HEK293 (cell line): ENCODE measurements at regions not wholly inside any gene's neighbourhood (a gene's known extent, or its start where the extent isn't known, plus 50 kb on each side); places are given as distances from the start of the nearest gene placed in this dataset.

ENCODE experiments used
- CTCF ChIA-PET: fragments of 350-600 bp; formaldehyde crosslinking; extraction: SDS; loops from one replicate; lab custom pipeline; 2021; ENCODE audit warnings: antibody characterized with exemption; lab: Yijun Ruan, JAX
- POLR2A ChIA-PET: fragments of 300-600 bp; formaldehyde crosslinking; extraction: SDS; loops from one replicate; lab custom pipeline; 2020; ENCODE audit warnings: antibody characterized with exemption, inconsistent platforms; lab: Yijun Ruan, JAX
- H3K27ac ChIP-seq: fragments of 200-500 bp; sonication (Bioruptor generic); 2 replicates; pipeline ENCODE4 v1.5.1; 2014; ENCODE audit warnings: low read depth, low read length, control low read depth, inconsistent platforms; ENCODE audit errors: extremely low read depth
- H3K36me3 ChIP-seq, 2 experiments: fragments of 200-500 bp in 1 of 2; sonication (Bioruptor generic) in 1 of 2; 1 replicate in 1 of 2; 2 replicates in 1 of 2; pipeline ENCODE4 v1.5.1; 2014 to 2017; ENCODE audit warnings: inconsistent platforms in 2 of 2, low read length in 2 of 2; ENCODE audit not compliant: control insufficient read depth in 2 of 2, insufficient read depth in 1 of 2
- H3K4me1 ChIP-seq: fragments of 200-500 bp; sonication (Bioruptor generic); 2 replicates; pipeline ENCODE4 v1.5.1; 2014; ENCODE audit warnings: mild to moderate bottlenecking, low read length, inconsistent platforms; ENCODE audit not compliant: control insufficient read depth, insufficient read depth
- H3K4me3 ChIP-seq: 2 replicates; pipeline ENCODE4 v1.5.1; 2011; ENCODE audit warnings: low read depth, mild to moderate bottlenecking, control low read depth, low read length, moderate library complexity
- H3K9me3 ChIP-seq: fragments of 200-500 bp; sonication (Bioruptor generic); 2 replicates; pipeline ENCODE4 v1.5.1; 2014; ENCODE audit warnings: low read depth, low read length, inconsistent platforms; ENCODE audit not compliant: control insufficient read depth, insufficient read depth
- GLI2 ChIP-seq: fragments of 450-650 bp; formaldehyde crosslinking; IDR thresholded peaks from 2 replicates; pipeline ENCODE4; 2017; ENCODE audit warnings: missing biosample characterization, missing genetic modification characterization, low read depth, borderline replicate concordance
- KLF7 ChIP-seq: fragments of 450-650 bp; formaldehyde crosslinking; IDR thresholded peaks from 2 replicates; pipeline ENCODE4 v1.5.1; 2016; ENCODE audit warnings: missing biosample characterization, missing genetic modification characterization, borderline replicate concordance
- RBAK ChIP-seq: fragments of 450-650 bp; formaldehyde crosslinking; IDR thresholded peaks from 2 replicates; pipeline ENCODE4 v1.5.1; 2016; ENCODE audit warnings: missing biosample characterization, missing genetic modification characterization
- TCF7L2 ChIP-seq: IDR thresholded peaks from 2 replicates; pipeline ENCODE4 v1.6.1; 2011; ENCODE audit warnings: low read depth, mild to moderate bottlenecking, inconsistent platforms, low read length, moderate library complexity, borderline replicate concordance
- ZBTB20 ChIP-seq: fragments of 450-650 bp; formaldehyde crosslinking; IDR thresholded peaks from 2 replicates; pipeline ENCODE4 v1.5.1; 2016; ENCODE audit warnings: missing biosample characterization, missing genetic modification characterization
- ZNF114 ChIP-seq: fragments of 450-650 bp; formaldehyde crosslinking; IDR thresholded peaks from 2 replicates; pipeline ENCODE4 v1.5.0; 2017; ENCODE audit warnings: missing biosample characterization, missing genetic modification characterization
- ZNF184 ChIP-seq: fragments of 450-650 bp; IDR thresholded peaks from 2 replicates; pipeline ENCODE4 v1.5.1; 2018; ENCODE audit warnings: missing biosample characterization, mild to moderate bottlenecking, missing genetic modification characterization
- ZNF24 ChIP-seq: fragments of 450-650 bp; formaldehyde crosslinking; IDR thresholded peaks from 2 replicates; pipeline ENCODE4 v1.5.1; 2016; ENCODE audit warnings: missing biosample characterization, missing genetic modification characterization
- ZNF280D ChIP-seq: fragments of 450-650 bp; formaldehyde crosslinking; IDR thresholded peaks from 2 replicates; pipeline ENCODE4 v1.5.1; 2016; ENCODE audit warnings: missing biosample characterization, missing genetic modification characterization
- ZNF76 ChIP-seq: fragments of 450-650 bp; formaldehyde crosslinking; IDR thresholded peaks from 2 replicates; pipeline ENCODE4; 2016; ENCODE audit warnings: low read depth, missing biosample characterization, missing genetic modification characterization, borderline replicate concordance
- ZNF785 ChIP-seq: fragments of 450-650 bp; formaldehyde crosslinking; IDR thresholded peaks from 2 replicates; pipeline ENCODE4 v1.5.1; 2016; ENCODE audit warnings: missing biosample characterization, missing genetic modification characterization
- ZNF791 ChIP-seq: fragments of 450-650 bp; formaldehyde crosslinking; IDR thresholded peaks from 2 replicates; pipeline ENCODE4 v1.5.1; 2016; ENCODE audit warnings: missing biosample characterization, missing genetic modification characterization
- ZSCAN16 ChIP-seq: fragments of 450-650 bp; formaldehyde crosslinking; IDR thresholded peaks from 2 replicates; pipeline ENCODE4 v1.5.1; 2016; ENCODE audit warnings: missing biosample characterization, missing genetic modification characterization
- TF ChIP-seq, protein P1 (sequence below): fragments of 450-650 bp; formaldehyde crosslinking; IDR thresholded peaks from 2 replicates; pipeline ENCODE4 v1.5.1; 2016; ENCODE audit warnings: missing biosample characterization, missing genetic modification characterization
- TF ChIP-seq, protein P2 (sequence below): fragments of 450-650 bp; formaldehyde crosslinking; IDR thresholded peaks from 2 replicates; pipeline ENCODE4 v1.5.1; 2017; ENCODE audit warnings: missing biosample characterization, missing genetic modification characterization
- TF ChIP-seq, protein P3 (sequence below): fragments of 450-650 bp; formaldehyde crosslinking; IDR thresholded peaks from 2 replicates; pipeline ENCODE4 v1.5.0; 2017; ENCODE audit warnings: missing biosample characterization, missing genetic modification characterization, borderline replicate concordance

DNA sequence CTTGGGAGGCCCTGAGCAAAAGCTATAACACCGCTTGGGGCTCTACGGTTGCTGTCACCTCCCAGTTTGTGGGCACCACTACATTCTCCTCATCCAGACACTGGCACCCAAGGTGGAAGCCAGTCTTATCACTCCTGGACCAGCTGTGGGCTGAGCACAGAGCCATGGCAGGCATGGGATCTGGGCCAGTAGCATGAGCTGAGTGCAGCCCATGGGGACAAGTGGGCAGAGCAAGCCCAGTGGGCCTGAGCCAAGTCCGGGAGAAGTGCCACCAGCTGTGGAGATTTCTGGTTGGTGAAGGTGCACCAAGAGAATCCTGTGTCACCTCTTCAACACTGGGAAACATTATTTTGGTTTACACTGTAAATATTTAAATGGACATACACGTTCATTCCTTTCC lies 1013.0 kb downstream of the TECRL start:
- no peak overlapping the region for H3K4me3 ChIP-seq
- H3K27ac ChIP-seq = no peak overlapping the region
- ChIA-PET POLR2A (no interaction called here), CTCF (no interaction called here)
- H3K9me3 ChIP-seq = no peaks in the 10 kb centered on the region
- TF ChIP-seq ZNF114 (tag by site-specific recombination) (no peak), ZNF24 (tag by site-specific recombination) (no peak), KLF7 (tag by site-specific recombination) (no peak), TCF7L2 (no peak), ZNF791 (no peak), ZNF280D (tag by site-specific recombination) (no peak), GLI2 (tag by site-specific recombination) (no peak), RBAK (tag by site-specific recombination) (no peak)
- TF ChIP-seq, protein P1, sequence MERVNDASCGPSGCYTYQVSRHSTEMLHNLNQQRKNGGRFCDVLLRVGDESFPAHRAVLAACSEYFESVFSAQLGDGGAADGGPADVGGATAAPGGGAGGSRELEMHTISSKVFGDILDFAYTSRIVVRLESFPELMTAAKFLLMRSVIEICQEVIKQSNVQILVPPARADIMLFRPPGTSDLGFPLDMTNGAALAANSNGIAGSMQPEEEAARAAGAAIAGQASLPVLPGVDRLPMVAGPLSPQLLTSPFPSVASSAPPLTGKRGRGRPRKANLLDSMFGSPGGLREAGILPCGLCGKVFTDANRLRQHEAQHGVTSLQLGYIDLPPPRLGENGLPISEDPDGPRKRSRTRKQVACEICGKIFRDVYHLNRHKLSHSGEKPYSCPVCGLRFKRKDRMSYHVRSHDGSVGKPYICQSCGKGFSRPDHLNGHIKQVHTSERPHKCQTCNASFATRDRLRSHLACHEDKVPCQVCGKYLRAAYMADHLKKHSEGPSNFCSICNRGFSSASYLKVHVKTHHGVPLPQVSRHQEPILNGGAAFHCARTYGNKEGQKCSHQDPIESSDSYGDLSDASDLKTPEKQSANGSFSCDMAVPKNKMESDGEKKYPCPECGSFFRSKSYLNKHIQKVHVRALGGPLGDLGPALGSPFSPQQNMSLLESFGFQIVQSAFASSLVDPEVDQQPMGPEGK (tag by site-specific recombination) = no peak
- TF ChIP-seq, protein P2, sequence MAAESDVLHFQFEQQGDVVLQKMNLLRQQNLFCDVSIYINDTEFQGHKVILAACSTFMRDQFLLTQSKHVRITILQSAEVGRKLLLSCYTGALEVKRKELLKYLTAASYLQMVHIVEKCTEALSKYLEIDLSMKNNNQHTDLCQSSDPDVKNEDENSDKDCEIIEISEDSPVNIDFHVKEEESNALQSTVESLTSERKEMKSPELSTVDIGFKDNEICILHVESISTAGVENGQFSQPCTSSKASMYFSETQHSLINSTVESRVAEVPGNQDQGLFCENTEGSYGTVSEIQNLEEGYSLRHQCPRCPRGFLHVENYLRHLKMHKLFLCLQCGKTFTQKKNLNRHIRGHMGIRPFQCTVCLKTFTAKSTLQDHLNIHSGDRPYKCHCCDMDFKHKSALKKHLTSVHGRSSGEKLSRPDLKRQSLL (tag by site-specific recombination) = no peak
- TF ChIP-seq, protein P3, sequence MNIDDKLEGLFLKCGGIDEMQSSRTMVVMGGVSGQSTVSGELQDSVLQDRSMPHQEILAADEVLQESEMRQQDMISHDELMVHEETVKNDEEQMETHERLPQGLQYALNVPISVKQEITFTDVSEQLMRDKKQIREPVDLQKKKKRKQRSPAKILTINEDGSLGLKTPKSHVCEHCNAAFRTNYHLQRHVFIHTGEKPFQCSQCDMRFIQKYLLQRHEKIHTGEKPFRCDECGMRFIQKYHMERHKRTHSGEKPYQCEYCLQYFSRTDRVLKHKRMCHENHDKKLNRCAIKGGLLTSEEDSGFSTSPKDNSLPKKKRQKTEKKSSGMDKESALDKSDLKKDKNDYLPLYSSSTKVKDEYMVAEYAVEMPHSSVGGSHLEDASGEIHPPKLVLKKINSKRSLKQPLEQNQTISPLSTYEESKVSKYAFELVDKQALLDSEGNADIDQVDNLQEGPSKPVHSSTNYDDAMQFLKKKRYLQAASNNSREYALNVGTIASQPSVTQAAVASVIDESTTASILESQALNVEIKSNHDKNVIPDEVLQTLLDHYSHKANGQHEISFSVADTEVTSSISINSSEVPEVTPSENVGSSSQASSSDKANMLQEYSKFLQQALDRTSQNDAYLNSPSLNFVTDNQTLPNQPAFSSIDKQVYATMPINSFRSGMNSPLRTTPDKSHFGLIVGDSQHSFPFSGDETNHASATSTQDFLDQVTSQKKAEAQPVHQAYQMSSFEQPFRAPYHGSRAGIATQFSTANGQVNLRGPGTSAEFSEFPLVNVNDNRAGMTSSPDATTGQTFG (tag by site-specific recombination) = no peak
- TF ChIP-seq, all 188 proteins: peak for 0
- H3K36me3 ChIP-seq = no peaks in the 10 kb centered on the region
- H3K4me1 ChIP-seq = no peaks in the 10 kb centered on the region

DNA sequence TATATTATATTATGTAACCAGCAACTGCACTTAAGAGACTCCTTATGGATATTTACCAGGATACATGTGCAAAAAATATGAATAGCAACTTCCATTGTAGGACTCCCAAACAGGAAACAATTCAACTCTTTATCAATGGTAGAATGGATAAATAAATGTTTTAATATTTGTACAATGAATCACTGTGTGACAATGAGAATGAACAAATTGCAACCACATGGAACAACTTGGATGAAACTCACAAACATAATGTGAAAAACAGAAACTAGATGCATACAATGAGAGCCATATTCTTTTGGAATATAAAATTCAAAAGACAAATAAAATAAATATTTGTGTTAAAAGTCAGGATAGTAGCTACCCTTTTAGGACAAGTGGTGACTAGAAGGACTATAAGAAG lies 1015.7 kb downstream of the TECRL start:
- no peaks in the 10 kb centered on the region for H3K9me3 ChIP-seq
- CTCF ChIA-PET = no interaction called here
- no peaks in the 10 kb centered on the region for H3K36me3 ChIP-seq
- no peaks in the 10 kb centered on the region for H3K4me1 ChIP-seq
- H3K4me3 ChIP-seq = no peak overlapping the region
- POLR2A ChIA-PET = no interaction called here
- H3K27ac ChIP-seq = no peak overlapping the region
- no peak for TF ChIP-seq ZNF785 (tag by site-specific recombination)
- TF ChIP-seq ZNF184 = no peak
- no peak for TF ChIP-seq ZSCAN16
- no peak for TF ChIP-seq ZBTB20 (tag by site-specific recombination)
- TF ChIP-seq ZNF76 = no peak
